ENCODE measurements at regions not wholly inside any gene's neighbourhood (a gene's known extent, or its start where the extent isn't known, plus 50 kb on each side); places are given as distances from the start of the nearest gene placed in this dataset.

GRCh38 chr15:56553486-56553885, 88.5 kb upstream of the MNS1 start:
- TF ChIP-seq TSHZ2 (CRISPR knock-in tag; IDR thresholded peaks at IDR 0.05) = no peak
- TF ChIP-seq ZNF70 (CRISPR knock-in tag; IDR thresholded peaks at IDR 0.05) = no peak
- no peak for TF ChIP-seq ESRRG (CRISPR knock-in tag; IDR thresholded peaks at IDR 0.05)
- no peak for TF ChIP-seq PATZ1 (CRISPR knock-in tag; IDR thresholded peaks at IDR 0.05; ENCODE audit: borderline replicate concordance)
- no peak for TF ChIP-seq GLIS3 (CRISPR knock-in tag; IDR thresholded peaks at IDR 0.05)
- no peak for TF ChIP-seq POU6F1 (CRISPR knock-in tag; IDR thresholded peaks at IDR 0.05; ENCODE audit: borderline replicate concordance, low read depth)

Measured in SK-N-SH treated with all-trans-retinoic acid at 6 μM for 48 hours (cell line).